Mesendoderm (in vitro differentiated cells): ENCODE measurements at regions not wholly inside any gene's neighbourhood (a gene's known extent, or its start where the extent isn't known, plus 50 kb on each side); places are given as distances from the start of the nearest gene placed in this dataset.

Experiments
- DNase-seq: peaks from one replicate; pipeline ENCODE4 v3.0.0; 2013
- H2AK5ac ChIP-seq: 2 replicates; pipeline ENCODE4 v1.6.1; 2013; ENCODE audit warnings: low read length, inconsistent platforms
- H2BK120ac ChIP-seq: 2 replicates; pipeline ENCODE4 v1.6.1; 2013; ENCODE audit warnings: low read depth, mild to moderate bottlenecking, low read length, moderate library complexity, mixed read lengths
- H2BK15ac ChIP-seq: replicated peaks from 2 replicates; pipeline ENCODE4 v1.6.1; 2013; ENCODE audit warnings: low read depth, mild to moderate bottlenecking, moderate library complexity
- H2BK5ac ChIP-seq: 2 replicates; pipeline ENCODE4 v1.6.1; 2013; ENCODE audit warnings: low read length, inconsistent platforms
- H3K18ac ChIP-seq: 2 replicates; pipeline ENCODE4 v1.6.1; 2013; ENCODE audit warnings: mild to moderate bottlenecking, low read length, mixed read lengths
- H3K23ac ChIP-seq: one replicate; pipeline ENCODE4 v1.6.1; 2013; ENCODE audit warnings: low read length
- H3K27ac ChIP-seq: 2 replicates; pipeline ENCODE4 v1.5.1; 2013; ENCODE audit warnings: low read depth, mild to moderate bottlenecking, inconsistent platforms, low read length, moderate library complexity
- H3K27me3 ChIP-seq: 2 replicates; pipeline ENCODE4 v1.6.1; 2013; ENCODE audit warnings: low read length, control low read depth, mild to moderate bottlenecking, inconsistent platforms; ENCODE audit not compliant: insufficient read depth, poor library complexity
- H3K36me3 ChIP-seq: 2 replicates; pipeline ENCODE4 v1.6.1; 2013; ENCODE audit warnings: low read length, inconsistent platforms; ENCODE audit not compliant: control insufficient read depth, insufficient read depth
- H3K4ac ChIP-seq: one replicate; pipeline ENCODE4 v1.6.1; 2013; ENCODE audit warnings: low read depth, mild to moderate bottlenecking, low read length, moderate library complexity
- H3K4me1 ChIP-seq: 2 replicates; pipeline ENCODE4 v1.6.1; 2013; ENCODE audit warnings: low read depth, low read length, inconsistent platforms; ENCODE audit not compliant: control insufficient read depth
- H3K4me2 ChIP-seq: 2 replicates; pipeline ENCODE4 v1.6.1; 2013; ENCODE audit warnings: low read length
- H3K4me3 ChIP-seq: 2 replicates; pipeline ENCODE4 v1.5.1; 2013; ENCODE audit warnings: mild to moderate bottlenecking, low read length
- H3K56ac ChIP-seq: one replicate; pipeline ENCODE4 v1.6.1; 2013; ENCODE audit warnings: low read length
- H3K79me1 ChIP-seq: 2 replicates; pipeline ENCODE4 v1.6.1; 2013; ENCODE audit warnings: low read length, inconsistent platforms
- H3K79me2 ChIP-seq: 2 replicates; pipeline ENCODE4 v1.6.1; 2013; ENCODE audit warnings: mild to moderate bottlenecking, low read length; ENCODE audit not compliant: control insufficient read depth, insufficient read depth
- H3K9ac ChIP-seq: 2 replicates; pipeline ENCODE4 v1.6.1; 2013; ENCODE audit warnings: low read length, inconsistent platforms
- H4K5ac ChIP-seq: one replicate; pipeline ENCODE4 v1.6.1; 2013; ENCODE audit warnings: low read length
- H4K8ac ChIP-seq: one replicate; pipeline ENCODE4 v1.6.1; 2013; ENCODE audit warnings: low read depth, mild to moderate bottlenecking, control low read depth, low read length, moderate library complexity
- WGBS: extraction: QIAGEN DNeasy Blood & Tissue Kit; methylation state at CpG from one replicate; pipeline ENCODE4 v1.1.7; 2013; ENCODE audit warnings: low lambda C conversion rate, missing lambda C conversion rate; ENCODE audit not compliant: insufficient coverage; ENCODE audit errors: extremely low coverage; 5-methylcytosine and 5-hydroxymethylcytosine counted together

- no peak overlapping the region for H3K4ac ChIP-seq
- no peak overlapping the region for H3K4me3 ChIP-seq
- no peak overlapping the region for H3K9ac ChIP-seq
- no peak overlapping the region for H3K4me2 ChIP-seq
- WGBS = no CpG with 5 or more reads among the region's 5 CpGs
- no peak overlapping the region for H3K23ac ChIP-seq
- H4K5ac ChIP-seq = no peak overlapping the region
- H4K8ac ChIP-seq = no peak overlapping the region
- no peaks in the 10 kb centered on the region for H3K36me3 ChIP-seq
- H3K27me3 ChIP-seq = no peaks in the 10 kb centered on the region
- no peak overlapping the region for H3K56ac ChIP-seq
- DNase-seq = no peak
- no peaks in the 10 kb centered on the region for H3K4me1 ChIP-seq
- H3K27ac ChIP-seq = no peak overlapping the region
- no peaks in the 10 kb centered on the region for H3K79me1 ChIP-seq
- no peak overlapping the region for H3K18ac ChIP-seq
- H2BK5ac ChIP-seq = no peak overlapping the region
- no peaks in the 10 kb centered on the region for H3K79me2 ChIP-seq
- H2BK15ac ChIP-seq = no peak overlapping the region
- H2AK5ac ChIP-seq = no peak overlapping the region
- no peak overlapping the region for H2BK120ac ChIP-seq
Measured at GRCh38 chr4:78671903-78672815, 104.0 kb upstream of the BMP2K start.

GRCh38 chr4:78673337-78673736 is 102.8 kb upstream of the BMP2K start:
- H4K8ac ChIP-seq = no peak overlapping the region
- DNase-seq = no peak
- no peak overlapping the region for H3K18ac ChIP-seq
- H3K36me3 ChIP-seq = no peaks in the 10 kb centered on the region
- H4K5ac ChIP-seq = no peak overlapping the region
- H2BK15ac ChIP-seq = no peak overlapping the region
- no peak overlapping the region for H3K4me3 ChIP-seq
- no peak overlapping the region for H2BK120ac ChIP-seq
- H3K27ac ChIP-seq = no peak overlapping the region
- H3K4me2 ChIP-seq = no peak overlapping the region
- H3K56ac ChIP-seq = no peak overlapping the region
- H3K4me1 ChIP-seq = no peaks in the 10 kb centered on the region
- H3K27me3 ChIP-seq = no peaks in the 10 kb centered on the region
- H2AK5ac ChIP-seq = no peak overlapping the region
- H3K23ac ChIP-seq = no peak overlapping the region
- WGBS = no CpG with 5 or more reads among the region's 2 CpGs
- H3K9ac ChIP-seq = no peak overlapping the region
- H2BK5ac ChIP-seq = no peak overlapping the region
- H3K4ac ChIP-seq = no peak overlapping the region
- no peaks in the 10 kb centered on the region for H3K79me1 ChIP-seq
- H3K79me2 ChIP-seq = no peaks in the 10 kb centered on the region

- no peak overlapping the region for H2AK5ac ChIP-seq
- H3K23ac ChIP-seq = no peak overlapping the region
- H3K27me3 ChIP-seq = no peaks in the 10 kb centered on the region
- no CpG with 5 or more reads among the region's 1 CpG for WGBS
- no peak overlapping the region for H3K4ac ChIP-seq
- H3K79me1 ChIP-seq = no peaks in the 10 kb centered on the region
- H3K9ac ChIP-seq = no peak overlapping the region
- H4K8ac ChIP-seq = no peak overlapping the region
- no peak overlapping the region for H4K5ac ChIP-seq
- H3K4me2 ChIP-seq = no peak overlapping the region
- no peaks in the 10 kb centered on the region for H3K79me2 ChIP-seq
- H3K27ac ChIP-seq = no peak overlapping the region
- H3K56ac ChIP-seq = no peak overlapping the region
- no peak overlapping the region for H2BK15ac ChIP-seq
- DNase-seq = no peak
- H3K18ac ChIP-seq = no peak overlapping the region
- H2BK120ac ChIP-seq = no peak overlapping the region
- H3K36me3 ChIP-seq = no peaks in the 10 kb centered on the region
- no peak overlapping the region for H2BK5ac ChIP-seq
- H3K4me1 ChIP-seq = no peaks in the 10 kb centered on the region
- H3K4me3 ChIP-seq = no peak overlapping the region
Measured at GRCh38 chr4:78675325-78675724, 100.8 kb upstream of the BMP2K start.

GRCh38 chr4:78682070-78682469 is 94.1 kb upstream of the BMP2K start:
- Histone ChIP-seq H4K8ac (no peak overlapping the region), H3K4ac (no peak overlapping the region), H3K23ac (no peak overlapping the region), H3K4me1 (peaks cover 2% of the 10 kb centered on the region), H2AK5ac (no peak overlapping the region), H3K79me1 (no peaks in the 10 kb centered on the region), H4K5ac (no peak overlapping the region), H3K18ac (no peak overlapping the region), H3K9ac (no peak overlapping the region), H3K27me3 (no peaks in the 10 kb centered on the region), H2BK5ac (no peak overlapping the region), H3K4me3 (no peak overlapping the region), H3K79me2 (no peaks in the 10 kb centered on the region), H3K27ac (no peak overlapping the region), H2BK120ac (no peak overlapping the region), H3K4me2 (no peak overlapping the region), H3K56ac (no peak overlapping the region), H3K36me3 (no peaks in the 10 kb centered on the region), H2BK15ac (no peak overlapping the region)
- no CpG with 5 or more reads among the region's 3 CpGs for whole genome bisulfite sequencing
- DNase-seq = no peak

GRCh38 chr4:78683352-78683751 is 92.8 kb upstream of the BMP2K start:
- H3K36me3 ChIP-seq = no peaks in the 10 kb centered on the region
- DNase-seq = no peak
- H3K4me1 ChIP-seq = peaks cover 2% of the 10 kb centered on the region
- no peak overlapping the region for H3K23ac ChIP-seq
- H3K4ac ChIP-seq = no peak overlapping the region
- H3K18ac ChIP-seq = no peak overlapping the region
- no peak overlapping the region for H4K5ac ChIP-seq
- no peak overlapping the region for H3K4me2 ChIP-seq
- no peak overlapping the region for H3K4me3 ChIP-seq
- H2AK5ac ChIP-seq = no peak overlapping the region
- no peak overlapping the region for H3K9ac ChIP-seq
- H2BK5ac ChIP-seq = no peak overlapping the region
- H3K79me2 ChIP-seq = no peaks in the 10 kb centered on the region
- H2BK120ac ChIP-seq = no peak overlapping the region
- no peak overlapping the region for H2BK15ac ChIP-seq
- H4K8ac ChIP-seq = no peak overlapping the region
- no peaks in the 10 kb centered on the region for H3K79me1 ChIP-seq
- no peaks in the 10 kb centered on the region for H3K27me3 ChIP-seq
- H3K27ac ChIP-seq = no peak overlapping the region
- no peak overlapping the region for H3K56ac ChIP-seq
